ENCODE measurements at regions not wholly inside any gene's neighbourhood (a gene's known extent, or its start where the extent isn't known, plus 50 kb on each side); places are given as distances from the start of the nearest gene placed in this dataset.

GRCh38 chr1:96355521-96355920 is 366.1 kb upstream of the PTBP2 start:
- TF ChIP-seq CREB1 (IDR thresholded peaks at IDR 0.05) (no peak), CREB1 (CRISPR knock-in tag; IDR thresholded peaks at IDR 0.05) (no peak), CCDC6 (CRISPR knock-in tag; IDR thresholded peaks at IDR 0.05) (no peak), CHD2 (IDR thresholded peaks at IDR 0.05; ENCODE audit: low read depth, low read length) (no peak), POLR2A (IDR thresholded peaks at IDR 0.05; ENCODE audit: insufficient read depth in 1 of 2, low read depth in 2 of 2, low read length in 2 of 2) (no peak), ZNF30 (CRISPR knock-in tag; IDR thresholded peaks at IDR 0.05) (no peak), ZNF234 (CRISPR knock-in tag; conservative IDR thresholded peaks at IDR 0.05) (no peak)
